ENCODE measurements at regions not wholly inside any gene's neighbourhood (a gene's known extent, or its start where the extent isn't known, plus 50 kb on each side); places are given as distances from the start of the nearest gene placed in this dataset.

DNA sequence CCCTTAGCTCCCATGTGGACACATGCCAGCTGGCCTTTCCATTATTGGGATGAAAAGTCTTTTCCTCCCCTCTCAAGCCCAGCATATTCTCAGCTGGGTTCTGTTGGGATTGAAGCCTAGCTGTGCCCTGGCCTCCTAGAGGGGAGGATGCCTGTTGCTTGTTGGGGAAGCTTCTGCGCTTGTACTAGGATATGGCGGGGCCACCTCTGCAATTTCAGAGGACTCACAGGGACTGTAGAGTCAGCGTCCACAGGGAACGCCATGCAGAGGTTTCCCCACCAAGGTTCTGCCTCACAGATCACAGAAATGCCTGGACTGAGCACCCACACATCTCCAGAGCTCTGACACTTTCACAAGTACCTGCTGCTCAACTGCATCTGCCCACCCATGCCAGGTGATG, 288.7 kb upstream of the FOXQ1 start:
- TF ChIP-seq, protein P1, sequence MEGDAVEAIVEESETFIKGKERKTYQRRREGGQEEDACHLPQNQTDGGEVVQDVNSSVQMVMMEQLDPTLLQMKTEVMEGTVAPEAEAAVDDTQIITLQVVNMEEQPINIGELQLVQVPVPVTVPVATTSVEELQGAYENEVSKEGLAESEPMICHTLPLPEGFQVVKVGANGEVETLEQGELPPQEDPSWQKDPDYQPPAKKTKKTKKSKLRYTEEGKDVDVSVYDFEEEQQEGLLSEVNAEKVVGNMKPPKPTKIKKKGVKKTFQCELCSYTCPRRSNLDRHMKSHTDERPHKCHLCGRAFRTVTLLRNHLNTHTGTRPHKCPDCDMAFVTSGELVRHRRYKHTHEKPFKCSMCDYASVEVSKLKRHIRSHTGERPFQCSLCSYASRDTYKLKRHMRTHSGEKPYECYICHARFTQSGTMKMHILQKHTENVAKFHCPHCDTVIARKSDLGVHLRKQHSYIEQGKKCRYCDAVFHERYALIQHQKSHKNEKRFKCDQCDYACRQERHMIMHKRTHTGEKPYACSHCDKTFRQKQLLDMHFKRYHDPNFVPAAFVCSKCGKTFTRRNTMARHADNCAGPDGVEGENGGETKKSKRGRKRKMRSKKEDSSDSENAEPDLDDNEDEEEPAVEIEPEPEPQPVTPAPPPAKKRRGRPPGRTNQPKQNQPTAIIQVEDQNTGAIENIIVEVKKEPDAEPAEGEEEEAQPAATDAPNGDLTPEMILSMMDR (IDR thresholded peaks at IDR 0.05), result no peak
- TF ChIP-seq EZH2 (IDR thresholded peaks at IDR 0.05) (no peak), EZH2phosphoT487 (IDR thresholded peaks at IDR 0.05) (no peak)
